ENCODE measurements at regions not wholly inside any gene's neighbourhood (a gene's known extent, or its start where the extent isn't known, plus 50 kb on each side); places are given as distances from the start of the nearest gene placed in this dataset.

- TF ChIP-seq CTCF (IDR thresholded peaks at IDR 0.05) (no peak), POLR2A (IDR thresholded peaks at IDR 0.05) (no peak)
Measured at GRCh38 chr10:43857206-43857930, 208.7 kb upstream of the ZNF32 start.
